Central memory CD8-positive, alpha-beta T cell (primary cell): ENCODE measurements at regions not wholly inside any gene's neighbourhood (a gene's known extent, or its start where the extent isn't known, plus 50 kb on each side); places are given as distances from the start of the nearest gene placed in this dataset.

ENCODE experiments used
- ATAC-seq: fragments of 150-1000 bp; cut with Tn5 transposase; replicated peaks from 2 replicates; pipeline ENCODE4 v1.10.0; 2022; ENCODE audit warnings: mild to moderate bottlenecking, moderate FRiP score, moderate number of reproducible peaks; ENCODE audit not compliant: poor library complexity, severe bottlenecking; ENCODE audit errors: extremely low read depth
- DNase-seq, 2 donors: peaks; one replicate each; pipeline ENCODE4 v3.0.0; 2021; ENCODE audit warnings: low spot score in 2 of 2
- H3K27ac Mint-ChIP-seq: one replicate; pipeline ENCODE4 v1.8.0; 2022; ENCODE audit warnings: low read depth, mild to moderate bottlenecking, moderate library complexity, mixed read lengths
- H3K27me3 Mint-ChIP-seq: one replicate; pipeline ENCODE4 v1.8.0; 2022; ENCODE audit warnings: mixed read lengths
- H3K36me3 Mint-ChIP-seq: one replicate; pipeline ENCODE4 v1.8.0; 2022; ENCODE audit warnings: mild to moderate bottlenecking, moderate library complexity, mixed read lengths; ENCODE audit not compliant: insufficient read depth
- H3K4me1 Mint-ChIP-seq: one replicate; pipeline ENCODE4 v1.8.0; 2022; ENCODE audit warnings: mixed read lengths
- H3K4me3 Mint-ChIP-seq: one replicate; pipeline ENCODE4 v1.8.0; 2022; ENCODE audit warnings: mild to moderate bottlenecking, moderate library complexity, mixed read lengths
- H3K9me3 Mint-ChIP-seq: one replicate; pipeline ENCODE4 v1.8.0; 2022; ENCODE audit warnings: mixed read lengths

- no peak for ATAC-seq
- H3K4me3 Mint-ChIP-seq = no peak overlapping the region
- H3K27ac Mint-ChIP-seq = no peak overlapping the region
- no peaks in the 10 kb centered on the region for H3K4me1 Mint-ChIP-seq
- no peaks in the 10 kb centered on the region for H3K27me3 Mint-ChIP-seq
- H3K36me3 Mint-ChIP-seq = no peaks in the 10 kb centered on the region
- peaks cover 16% of the 10 kb centered on the region for H3K9me3 Mint-ChIP-seq
- DNase-seq = no peak
Observed at GRCh38 chr11:97637701-97638100, 1247.9 kb downstream of the JRKL start.

GRCh38 chr11:97638641-97639224, 1248.9 kb downstream of the JRKL start:
- ATAC-seq (no peak), DNase-seq (no peak)
- Mint-ChIP-seq H3K4me3 (no peak overlapping the region), H3K36me3 (peaks cover 2% of the 10 kb centered on the region), H3K27ac (no peak overlapping the region), H3K27me3 (no peaks in the 10 kb centered on the region), H3K4me1 (no peaks in the 10 kb centered on the region), H3K9me3 (peaks cover 16% of the 10 kb centered on the region)

- no peak overlapping the region for H3K27ac Mint-ChIP-seq
- H3K9me3 Mint-ChIP-seq = peaks cover 17% of the 10 kb centered on the region
- H3K36me3 Mint-ChIP-seq = peaks cover 2% of the 10 kb centered on the region
- no peaks in the 10 kb centered on the region for H3K27me3 Mint-ChIP-seq
- no peak overlapping the region for H3K4me3 Mint-ChIP-seq
- DNase-seq (no peak), ATAC-seq (no peak)
- no peaks in the 10 kb centered on the region for H3K4me1 Mint-ChIP-seq
Observed at GRCh38 chr11:97641988-97642387, 1252.2 kb downstream of the JRKL start.

- H3K27me3 Mint-ChIP-seq = no peaks in the 10 kb centered on the region
- no peak overlapping the region for H3K4me3 Mint-ChIP-seq
- H3K36me3 Mint-ChIP-seq = peaks cover 2% of the 10 kb centered on the region
- H3K4me1 Mint-ChIP-seq = no peaks in the 10 kb centered on the region
- H3K9me3 Mint-ChIP-seq = peaks cover 23% of the 10 kb centered on the region
- H3K27ac Mint-ChIP-seq = no peak overlapping the region
- no peak for ATAC-seq
- no peak for DNase-seq
Observed at GRCh38 chr11:97645736-97646135, 1255.9 kb downstream of the JRKL start.

GRCh38 chr11:97656356-97656755, 1266.5 kb downstream of the JRKL start:
- ATAC-seq = no peak
- Mint-ChIP-seq H3K4me1 (no peaks in the 10 kb centered on the region), H3K4me3 (no peak overlapping the region), H3K36me3 (no peaks in the 10 kb centered on the region), H3K27ac (no peak overlapping the region), H3K27me3 (no peaks in the 10 kb centered on the region), H3K9me3 (no peaks in the 10 kb centered on the region)
- DNase-seq = no peak

GRCh38 chr11:97657852-97658251, 1268.0 kb downstream of the JRKL start:
- no peaks in the 10 kb centered on the region for H3K36me3 Mint-ChIP-seq
- H3K4me3 Mint-ChIP-seq = no peak overlapping the region
- no peaks in the 10 kb centered on the region for H3K27me3 Mint-ChIP-seq
- H3K9me3 Mint-ChIP-seq = no peaks in the 10 kb centered on the region
- ATAC-seq = no peak
- no peak overlapping the region for H3K27ac Mint-ChIP-seq
- DNase-seq = no peak
- no peaks in the 10 kb centered on the region for H3K4me1 Mint-ChIP-seq

- Mint-ChIP-seq H3K27ac (no peak overlapping the region), H3K36me3 (no peaks in the 10 kb centered on the region), H3K27me3 (no peaks in the 10 kb centered on the region), H3K4me1 (no peaks in the 10 kb centered on the region), H3K9me3 (peaks cover 6% of the 10 kb centered on the region), H3K4me3 (no peak overlapping the region)
- ATAC-seq (no peak), DNase-seq (no peak)
Observed at GRCh38 chr11:97667057-97667456, 1277.2 kb downstream of the JRKL start.

- no peak for ATAC-seq
- Mint-ChIP-seq H3K4me3 (no peak overlapping the region), H3K27me3 (no peaks in the 10 kb centered on the region), H3K36me3 (no peaks in the 10 kb centered on the region), H3K9me3 (peaks cover 17% of the 10 kb centered on the region), H3K27ac (no peak overlapping the region), H3K4me1 (no peaks in the 10 kb centered on the region)
- DNase-seq = no peak
Observed at GRCh38 chr11:97683733-97684132, 1293.9 kb downstream of the JRKL start.

GRCh38 chr11:97684486-97685439, 1295.0 kb downstream of the JRKL start:
- DNase-seq = no peak
- Mint-ChIP-seq H3K36me3 (no peaks in the 10 kb centered on the region), H3K27me3 (no peaks in the 10 kb centered on the region), H3K4me1 (no peaks in the 10 kb centered on the region), H3K9me3 (peaks cover 21% of the 10 kb centered on the region), H3K27ac (no peak overlapping the region), H3K4me3 (no peak overlapping the region)
- ATAC-seq = no peak

- ATAC-seq (no peak), DNase-seq (no peak)
- Mint-ChIP-seq H3K27ac (no peak overlapping the region), H3K36me3 (no peaks in the 10 kb centered on the region), H3K4me3 (no peak overlapping the region), H3K4me1 (no peaks in the 10 kb centered on the region), H3K27me3 (no peaks in the 10 kb centered on the region), H3K9me3 (peaks cover 26% of the 10 kb centered on the region)
Observed at GRCh38 chr11:97685695-97686094, 1295.9 kb downstream of the JRKL start.

GRCh38 chr11:97687111-97687510, 1297.3 kb downstream of the JRKL start:
- Mint-ChIP-seq H3K27me3 (no peaks in the 10 kb centered on the region), H3K9me3 (peaks cover 20% of the 10 kb centered on the region), H3K27ac (no peak overlapping the region), H3K36me3 (no peaks in the 10 kb centered on the region), H3K4me3 (no peak overlapping the region), H3K4me1 (no peaks in the 10 kb centered on the region)
- ATAC-seq (no peak), DNase-seq (no peak)

GRCh38 chr11:97691061-97691460, 1301.2 kb downstream of the JRKL start:
- Mint-ChIP-seq H3K9me3 (peaks cover 20% of the 10 kb centered on the region), H3K36me3 (no peaks in the 10 kb centered on the region), H3K27ac (no peak overlapping the region), H3K27me3 (no peaks in the 10 kb centered on the region), H3K4me3 (no peak overlapping the region), H3K4me1 (no peaks in the 10 kb centered on the region)
- no peak for ATAC-seq
- no peak for DNase-seq

- no peak for DNase-seq
- Mint-ChIP-seq H3K27me3 (no peaks in the 10 kb centered on the region), H3K36me3 (no peaks in the 10 kb centered on the region), H3K27ac (no peak overlapping the region), H3K9me3 (peaks cover 10% of the 10 kb centered on the region), H3K4me1 (no peaks in the 10 kb centered on the region), H3K4me3 (no peak overlapping the region)
- no peak for ATAC-seq
Observed at GRCh38 chr11:97702951-97703350, 1313.1 kb downstream of the JRKL start.
